ENCODE measurements at regions not wholly inside any gene's neighbourhood (a gene's known extent, or its start where the extent isn't known, plus 50 kb on each side); places are given as distances from the start of the nearest gene placed in this dataset.

DNA sequence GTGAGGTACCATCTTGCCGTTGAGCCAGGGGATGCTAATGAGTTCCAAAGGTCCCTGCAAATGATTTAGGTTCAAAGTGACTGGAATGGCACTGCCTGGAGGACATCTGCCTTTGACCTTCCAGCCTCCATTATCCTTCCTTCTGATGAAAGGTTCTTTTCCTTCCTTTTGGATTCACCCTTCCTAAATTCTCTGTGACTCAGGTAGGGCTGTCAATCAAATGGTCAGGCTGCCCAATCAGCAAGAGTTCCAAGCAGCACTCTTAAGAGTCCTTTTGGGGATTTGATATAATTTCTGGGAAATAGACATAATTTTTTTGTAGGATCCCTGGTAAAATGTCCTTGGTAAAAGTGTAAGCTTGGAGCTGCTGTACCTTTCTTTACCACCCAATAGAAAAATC, 58.8 kb upstream of the LMO4 start:
- DNase-seq (ENCODE audit: low read depth in 2 of 2): no peak

DNA sequence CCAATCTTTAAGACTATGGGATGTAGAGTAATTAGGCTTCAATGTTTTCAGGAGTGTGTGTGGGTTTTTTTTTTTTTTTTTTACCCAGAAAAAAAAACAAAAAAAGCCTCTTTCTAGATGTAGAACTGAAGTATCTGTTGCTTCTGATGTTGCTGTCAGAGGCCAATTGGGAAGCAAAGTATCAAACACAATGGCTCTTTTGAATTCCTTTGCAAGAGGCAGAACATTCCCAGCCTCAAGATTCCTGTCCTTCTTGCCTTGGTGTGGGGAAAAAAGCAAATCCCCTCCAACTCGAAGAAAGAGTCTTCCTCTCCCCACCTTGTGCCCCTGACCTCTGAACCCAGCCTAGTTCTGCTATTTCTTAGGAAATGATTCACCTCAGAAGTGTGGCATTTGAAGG, 55.4 kb upstream of the LMO4 start:
- no peak for DNase-seq (ENCODE audit: low read depth in 2 of 2)

DNA sequence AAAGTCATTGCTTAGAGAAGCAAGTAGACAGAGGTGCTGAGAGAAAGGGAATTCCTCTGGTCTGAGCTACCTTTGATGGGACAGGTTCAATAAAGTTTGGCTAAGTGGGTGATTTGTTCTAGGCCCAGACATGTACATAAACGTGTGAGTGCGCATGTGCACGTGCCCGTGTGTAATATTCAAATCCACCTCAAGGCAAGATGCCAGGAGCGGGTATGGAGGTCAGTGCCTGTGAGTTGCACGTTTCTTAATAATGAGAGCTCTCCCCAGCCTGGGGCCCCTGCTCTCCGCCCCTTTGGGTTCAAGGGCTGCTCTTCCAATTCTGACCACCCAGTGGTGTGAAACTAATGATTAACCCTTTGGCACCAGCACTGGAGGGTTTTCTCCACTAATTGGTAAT, 53.8 kb upstream of the LMO4 start:
- no peak for DNase-seq (ENCODE audit: low read depth in 2 of 2)

DNA sequence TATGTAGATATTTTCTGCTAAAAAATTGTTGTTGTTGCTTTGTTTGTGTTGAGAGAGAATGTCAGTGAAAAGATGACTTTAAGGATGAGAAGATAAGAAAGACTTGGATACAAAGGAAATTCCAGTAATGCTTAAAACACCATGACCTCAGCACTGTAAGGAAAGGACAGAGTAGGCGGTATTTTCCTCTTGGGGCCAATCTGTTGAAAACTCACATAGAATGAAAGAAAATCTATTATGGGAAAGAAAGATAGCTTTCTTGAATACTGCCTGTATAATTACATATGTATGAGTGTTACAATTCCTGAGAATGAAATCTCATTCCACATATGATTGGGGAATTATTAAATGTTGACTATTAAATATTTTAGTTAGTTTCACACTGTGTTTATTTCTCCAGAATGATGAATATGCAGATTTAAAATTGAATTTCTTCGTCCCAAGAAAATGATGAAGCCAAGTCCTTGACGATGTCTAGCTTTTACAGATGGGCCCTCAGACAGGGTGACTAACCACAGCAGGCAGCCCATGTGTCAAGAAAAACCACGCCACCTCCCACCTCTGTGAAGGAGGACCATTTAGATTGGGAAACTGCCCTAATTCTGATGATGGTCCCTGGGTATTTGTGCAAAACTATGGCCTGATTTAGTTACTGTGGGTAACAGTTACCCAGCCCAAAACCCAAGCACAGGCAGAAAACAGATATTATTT, 49.7 kb upstream of the LMO4 start:
- no peak for DNase-seq (ENCODE audit: low read depth in 2 of 2)

All from lung microvascular endothelial cell (primary cell).